GM18858 (cell line): ENCODE measurements at regions not wholly inside any gene's neighbourhood (a gene's known extent, or its start where the extent isn't known, plus 50 kb on each side); places are given as distances from the start of the nearest gene placed in this dataset.
"Not testable (repeated sequence)": the region's sequence is repeated elsewhere in the genome, so short reads cannot be mapped to it uniquely, and the experiment has no call there.

ENCODE experiments used
- ATAC-seq: cut with Tn5 transposase; IDR thresholded peaks from one replicate; pipeline ENCODE4 v1.9.1; 2021; ENCODE audit not compliant: unreplicated experiment

DNA sequence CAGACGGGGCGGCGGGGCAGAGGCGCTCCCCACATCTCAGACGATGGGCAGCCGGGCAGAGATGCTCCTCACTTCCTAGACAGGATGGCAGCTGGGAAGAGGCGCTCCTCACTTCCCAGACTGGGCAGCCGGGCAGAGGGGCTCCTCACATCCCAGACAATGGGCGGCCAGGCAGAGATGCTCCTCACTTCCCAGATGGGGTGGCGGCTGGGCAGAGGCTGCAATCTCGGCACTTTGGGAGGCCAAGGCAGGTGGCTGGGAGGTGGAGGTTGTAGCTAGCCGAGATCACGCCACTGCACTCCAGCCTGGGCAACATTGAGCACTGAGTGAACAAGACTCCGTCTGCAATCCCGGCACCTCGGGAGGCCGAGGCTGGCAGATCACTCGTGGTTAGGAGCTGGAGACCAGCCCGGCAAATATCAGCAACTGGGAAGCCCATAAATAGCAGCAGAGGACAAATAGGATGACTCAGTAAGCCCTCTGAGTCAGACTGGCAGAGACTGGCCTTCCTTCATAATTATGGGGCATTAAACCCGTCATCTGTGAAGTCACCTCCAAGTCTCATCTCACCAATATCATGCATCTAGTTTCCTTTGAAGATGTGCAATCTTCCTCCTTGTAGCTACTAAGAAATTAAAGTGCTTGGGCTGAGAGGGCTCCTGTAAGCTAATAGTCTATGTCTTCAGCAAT is 337.3 kb downstream of the GOLGA6L6 start:
- ATAC-seq, result not testable (repeated sequence)

DNA sequence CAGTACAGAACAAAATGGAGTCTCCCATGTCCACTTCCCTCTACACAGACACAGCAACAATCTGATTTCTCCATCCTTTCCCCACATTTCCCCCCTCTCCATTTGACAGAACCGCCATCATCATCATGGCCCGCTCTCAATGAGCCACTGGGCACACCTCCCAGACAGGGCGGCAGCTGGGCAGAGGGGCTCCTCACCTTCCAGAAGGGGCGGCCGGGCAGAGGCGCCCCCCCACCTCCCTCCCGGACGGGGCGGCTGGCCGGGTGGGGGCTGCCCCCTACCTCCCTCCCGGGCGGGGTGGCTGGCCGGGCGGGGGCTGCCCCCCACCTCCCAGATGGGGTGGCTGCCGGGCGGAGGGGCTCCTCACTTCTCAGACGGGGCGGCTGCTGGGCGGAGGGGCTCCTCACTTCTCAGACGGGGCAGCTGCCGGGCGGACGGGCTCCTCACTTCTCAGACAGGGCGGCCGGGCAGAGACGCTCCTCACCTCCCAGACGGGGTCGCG is 337.9 kb downstream of the GOLGA6L6 start:
- not testable (repeated sequence) for ATAC-seq

DNA sequence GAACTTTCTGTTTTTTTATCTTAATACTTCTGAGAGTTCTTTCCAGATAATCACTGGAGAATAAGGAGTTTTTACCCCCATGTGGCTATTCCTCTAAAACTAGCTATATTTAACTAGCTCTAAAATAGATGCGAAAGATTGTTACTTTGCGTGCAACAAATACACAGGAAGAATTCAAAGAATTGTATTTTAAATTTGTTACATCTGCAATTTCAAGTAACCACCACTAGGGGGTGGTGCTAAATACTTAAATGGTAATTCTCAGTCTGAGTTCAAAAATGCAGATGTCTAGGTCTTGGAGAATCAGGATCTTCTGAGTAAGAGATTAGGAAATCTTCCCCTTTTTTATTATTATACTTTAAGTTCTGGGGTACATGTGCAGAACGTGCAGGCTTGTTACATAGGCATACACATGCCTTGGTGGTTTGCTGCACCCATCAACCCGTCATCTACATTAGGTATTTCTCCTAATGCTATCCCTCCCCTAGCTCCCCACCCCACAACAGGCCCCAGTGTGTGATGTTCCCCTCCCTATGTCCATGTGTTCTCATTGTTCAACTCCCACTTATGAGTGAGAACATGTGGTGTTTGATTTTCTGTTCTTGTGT is 346.9 kb downstream of the GOLGA6L6 start:
- not testable (repeated sequence) for ATAC-seq

DNA sequence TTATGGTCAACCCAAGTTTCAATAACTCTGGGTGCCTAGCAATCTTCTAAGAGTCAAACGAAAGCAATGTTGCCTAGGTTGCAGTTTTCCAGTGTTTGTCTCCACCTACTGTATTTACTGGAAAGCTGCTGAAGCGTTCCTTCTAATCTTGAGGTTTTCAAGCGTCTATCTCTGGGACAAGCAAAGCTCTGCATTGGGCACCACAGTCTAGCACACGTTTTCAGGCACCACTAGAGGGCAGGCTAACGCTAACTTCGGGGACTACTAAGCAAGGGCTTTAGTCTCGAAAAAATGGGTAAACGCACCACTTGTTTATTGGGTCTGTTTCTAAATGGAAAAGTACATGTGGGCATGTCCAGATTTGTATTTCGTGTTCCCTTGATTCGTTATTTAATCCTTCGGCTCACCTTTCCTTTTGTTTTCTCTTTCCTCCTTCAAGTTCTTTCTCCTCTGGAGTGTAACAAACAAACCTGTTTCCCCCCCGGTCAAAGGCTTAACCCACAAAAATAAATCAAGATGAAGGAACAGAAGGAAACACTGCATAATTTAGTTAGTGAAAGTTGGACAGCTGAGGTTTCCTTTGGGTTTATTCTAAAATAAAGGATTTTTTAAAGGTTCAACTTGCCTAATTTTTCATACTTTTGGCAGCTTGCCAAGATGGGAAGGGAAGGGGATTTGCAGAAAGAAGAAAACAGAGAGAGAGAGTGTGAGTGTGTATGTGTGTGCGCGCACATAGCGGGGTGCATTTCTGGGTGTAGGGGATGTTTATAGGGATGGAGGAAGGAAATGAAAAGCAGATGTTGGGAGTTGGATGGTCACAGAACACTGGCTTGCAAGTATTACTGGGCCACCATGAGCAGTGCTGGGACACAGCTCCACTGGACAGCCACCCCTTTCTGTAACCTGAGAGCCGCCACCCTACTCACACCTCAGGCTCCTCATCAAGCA is 348.3 kb downstream of the GOLGA6L6 start:
- ATAC-seq, result not testable (repeated sequence)

DNA sequence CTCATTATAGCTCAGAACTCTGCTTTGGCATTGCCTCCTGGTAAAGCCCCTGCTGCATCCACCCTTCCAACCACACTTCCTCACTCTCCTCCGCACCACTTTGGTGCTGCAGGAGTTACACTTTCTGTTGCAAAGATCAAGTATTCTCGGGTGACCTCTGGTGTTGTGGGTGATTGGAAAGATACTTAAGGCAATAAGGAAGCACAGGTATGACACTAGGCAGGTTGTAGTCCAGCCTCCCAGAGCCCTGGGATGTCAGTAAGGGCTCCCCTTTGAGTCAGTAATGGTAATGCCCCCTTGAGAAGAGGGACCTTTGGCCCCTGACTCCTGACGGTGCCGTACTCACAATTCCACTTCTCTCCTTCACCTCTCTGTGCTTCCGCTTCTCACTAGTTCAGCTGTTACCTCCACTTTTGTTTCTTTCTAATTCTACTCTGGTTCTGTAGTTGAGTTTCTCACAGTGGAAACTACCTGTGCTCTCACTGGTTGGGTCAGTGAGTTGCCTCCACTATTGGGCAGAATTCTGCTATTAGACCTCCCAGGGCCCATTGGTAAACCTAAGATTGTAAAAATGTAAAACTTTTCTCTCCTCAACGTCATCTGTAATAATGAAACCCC is 350.0 kb downstream of the GOLGA6L6 start:
- ATAC-seq, result not testable (repeated sequence)

DNA sequence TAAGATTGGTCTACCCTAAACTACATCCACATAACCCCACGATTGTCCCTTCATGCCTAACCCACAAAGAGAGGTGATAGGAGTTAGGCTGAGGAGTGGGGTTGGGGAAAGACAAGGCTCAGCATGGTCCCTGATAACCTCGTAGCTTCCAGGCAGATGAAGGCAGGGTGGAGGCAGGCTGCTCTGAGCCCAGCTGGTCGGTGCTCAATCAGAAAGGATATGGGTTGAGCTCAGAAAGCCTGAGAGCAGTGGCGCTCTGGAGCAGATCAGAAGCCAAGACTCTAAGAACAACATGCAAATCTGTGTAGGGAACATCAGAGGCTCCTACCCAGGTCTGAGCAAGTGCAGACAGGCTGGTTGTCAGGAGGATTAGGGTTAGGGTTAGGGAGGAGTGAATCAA is 353.0 kb downstream of the GOLGA6L6 start:
- ATAC-seq, result not testable (repeated sequence)

DNA sequence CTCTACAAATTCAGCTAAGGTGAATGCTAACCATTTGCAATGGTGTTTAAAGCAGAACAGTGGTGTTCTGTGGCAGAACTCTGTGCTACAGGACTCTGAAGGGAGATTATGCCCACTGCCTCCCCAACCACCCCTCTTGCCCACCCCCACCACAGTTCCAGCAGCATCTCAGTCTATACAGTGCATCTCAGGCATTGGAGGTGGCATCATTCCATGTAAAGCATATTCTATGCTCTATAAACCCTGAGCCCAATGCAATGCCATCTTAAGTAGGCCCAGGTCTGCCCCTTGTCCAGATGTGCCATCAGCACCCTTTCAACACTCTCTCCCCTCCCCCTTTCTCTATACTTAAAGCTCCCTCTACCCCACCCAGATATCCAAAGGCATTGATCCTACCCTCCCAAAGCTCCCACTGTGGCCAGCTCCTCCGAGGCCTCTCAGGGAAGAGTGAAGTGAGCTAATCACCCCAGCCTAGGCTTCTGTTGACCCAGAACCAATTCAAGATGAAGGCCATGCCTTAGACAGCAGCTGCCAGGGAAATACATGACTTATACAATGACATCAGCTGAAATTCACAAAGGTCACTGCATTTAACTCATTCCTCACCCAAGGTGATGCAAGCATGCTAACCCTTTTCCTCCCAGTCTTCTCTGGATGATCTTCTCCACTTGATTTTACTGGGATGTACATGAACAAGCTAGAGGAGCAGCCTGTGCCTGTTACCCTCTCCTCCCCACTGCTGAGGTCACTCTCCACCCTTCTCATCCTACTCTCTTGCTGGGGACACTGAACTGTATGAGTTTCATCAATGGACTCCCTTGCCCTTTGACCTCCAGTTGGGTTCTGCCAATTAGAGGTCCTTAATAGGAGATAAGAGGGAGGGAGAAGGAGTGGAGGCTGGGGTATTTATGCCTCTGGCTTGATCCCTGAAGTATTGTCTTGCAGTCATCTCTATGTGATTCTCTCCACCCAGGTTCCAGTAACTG is 353.9 kb downstream of the GOLGA6L6 start:
- not testable (repeated sequence) for ATAC-seq

DNA sequence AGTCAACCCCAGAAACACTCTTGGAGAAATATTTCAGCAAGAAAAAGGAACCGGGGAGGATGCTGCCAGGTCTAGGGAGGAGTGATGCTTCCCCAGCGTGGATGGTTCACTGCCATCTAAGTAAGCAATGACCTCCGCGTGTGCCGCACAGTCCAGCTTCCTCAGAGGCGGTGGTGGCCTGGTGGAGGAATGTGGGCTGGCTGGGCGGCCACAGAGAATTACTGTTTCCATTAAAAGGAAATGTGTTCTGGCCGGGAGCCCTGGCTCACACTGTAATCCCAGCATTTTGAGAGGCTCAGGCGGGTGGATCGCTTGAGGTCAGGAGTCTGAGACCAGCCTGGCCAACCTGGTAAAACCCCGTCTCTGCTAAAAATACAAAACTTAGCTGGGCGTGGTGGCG is 356.7 kb downstream of the GOLGA6L6 start:
- not testable (repeated sequence) for ATAC-seq

DNA sequence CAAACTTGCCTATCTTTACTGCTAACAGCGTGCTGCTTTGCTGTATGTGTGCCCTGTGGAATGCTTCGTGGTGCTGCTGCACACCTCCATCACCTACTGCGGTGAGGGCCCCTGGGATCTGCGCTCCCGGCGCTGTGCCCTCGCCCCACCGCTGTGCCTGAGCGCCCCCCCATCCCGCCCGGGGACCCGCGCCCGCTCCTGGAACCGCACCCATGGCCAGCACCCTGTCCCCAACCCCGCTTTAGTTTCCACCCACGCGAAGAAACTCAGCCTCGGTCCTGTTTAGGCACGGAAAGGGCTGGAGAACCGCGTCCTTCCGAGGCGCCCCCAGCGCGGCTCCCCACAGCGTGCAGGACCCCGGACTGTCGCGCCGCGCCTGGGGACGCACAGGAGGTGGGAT is 373.4 kb downstream of the GOLGA6L6 start:
- ATAC-seq, result not testable (repeated sequence)

DNA sequence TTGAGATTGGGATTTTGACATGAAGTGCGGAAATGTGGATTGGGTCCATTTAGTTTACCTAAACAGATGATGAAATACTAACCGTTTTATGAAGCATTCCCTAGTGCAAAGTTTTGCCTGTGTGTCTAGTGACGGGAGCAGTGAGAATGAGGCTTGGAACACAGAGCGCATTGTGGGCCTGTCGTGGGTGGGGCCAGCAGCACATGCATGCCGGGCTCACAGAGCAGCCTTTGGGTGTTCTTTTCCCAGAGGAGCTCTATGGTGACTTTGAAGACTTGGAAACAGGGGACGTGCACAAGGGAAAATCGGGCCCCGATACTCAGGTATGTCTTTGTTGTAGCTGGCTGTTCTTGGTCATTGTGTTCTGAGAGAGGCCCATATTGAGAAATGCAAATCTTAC is 388.1 kb downstream of the GOLGA6L6 start:
- ATAC-seq, result not testable (repeated sequence)

DNA sequence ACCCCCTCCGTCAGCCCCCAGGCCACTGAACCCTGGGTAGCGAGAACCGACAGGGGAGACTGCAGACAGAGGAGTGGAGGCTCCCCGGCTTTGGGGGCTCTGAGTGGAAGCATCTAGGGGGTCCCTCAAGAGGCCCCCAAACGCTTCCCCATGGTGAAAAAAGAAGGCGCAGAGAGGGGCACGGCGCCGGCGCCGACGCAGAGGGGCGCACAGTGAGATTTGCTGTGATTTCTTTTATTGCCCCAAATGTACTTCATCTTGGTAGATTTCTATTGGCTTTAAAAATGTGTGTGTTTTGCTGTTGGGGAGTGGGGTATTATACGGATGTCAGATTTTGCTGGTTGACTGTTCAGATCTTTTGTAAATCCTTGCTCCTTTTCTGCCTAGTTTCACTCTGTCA is 392.9 kb downstream of the GOLGA6L6 start:
- not testable (repeated sequence) for ATAC-seq

DNA sequence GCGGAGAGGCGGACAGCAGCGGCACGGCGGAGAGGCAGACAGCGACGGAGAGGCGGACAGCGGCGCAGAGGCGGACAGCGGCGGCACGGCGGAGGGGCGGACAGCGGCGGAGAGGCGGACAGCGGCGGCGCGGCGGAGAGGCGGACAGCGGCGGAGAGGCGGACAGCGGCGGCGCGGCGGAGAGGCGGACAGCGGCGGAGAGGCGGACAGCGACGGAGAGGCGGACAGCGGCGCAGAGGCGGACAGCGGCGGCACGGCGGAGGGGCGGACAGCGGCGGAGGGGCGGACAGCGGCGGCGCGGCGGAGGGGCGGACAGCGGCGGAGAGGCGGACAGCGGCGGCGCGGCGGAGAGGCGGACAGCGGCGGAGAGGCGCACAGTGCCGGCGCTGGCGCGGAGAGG is 393.6 kb downstream of the GOLGA6L6 start:
- not testable (repeated sequence) for ATAC-seq

DNA sequence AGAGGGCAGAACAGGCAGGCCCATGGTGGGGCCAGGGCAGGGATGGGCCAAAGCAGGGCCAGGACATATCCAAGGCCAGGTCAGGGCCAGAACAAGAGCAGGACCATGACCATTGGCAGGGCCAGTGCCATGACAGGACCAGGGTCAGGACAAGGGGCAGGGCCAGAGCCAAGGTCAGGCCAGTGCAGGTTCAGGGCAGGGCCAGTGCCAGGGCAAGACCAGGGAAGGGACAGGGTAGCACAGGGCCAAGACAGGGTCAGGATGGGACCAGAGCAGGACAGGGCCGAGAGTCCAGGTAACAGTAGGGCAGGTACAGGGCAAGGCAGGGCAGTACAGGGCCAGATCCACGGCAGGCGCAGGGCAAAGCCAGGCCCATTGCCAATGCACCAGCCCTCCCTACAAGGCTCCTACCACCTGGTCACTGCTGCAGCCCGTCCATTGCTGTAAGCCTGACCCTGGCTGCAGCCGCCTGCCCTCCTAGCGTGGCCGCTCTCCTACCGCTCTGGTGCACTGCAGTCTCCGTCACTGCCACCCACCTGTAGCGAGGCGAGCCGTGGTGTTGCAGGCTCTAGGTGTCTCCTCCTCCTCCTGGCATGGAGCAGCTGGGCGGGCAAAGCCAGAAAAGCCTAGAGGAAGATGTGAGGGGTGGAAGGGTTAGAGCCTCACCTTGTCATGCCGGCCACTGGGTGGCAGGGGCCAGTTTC is 397.1 kb downstream of the GOLGA6L6 start:
- ATAC-seq, result not testable (repeated sequence)

DNA sequence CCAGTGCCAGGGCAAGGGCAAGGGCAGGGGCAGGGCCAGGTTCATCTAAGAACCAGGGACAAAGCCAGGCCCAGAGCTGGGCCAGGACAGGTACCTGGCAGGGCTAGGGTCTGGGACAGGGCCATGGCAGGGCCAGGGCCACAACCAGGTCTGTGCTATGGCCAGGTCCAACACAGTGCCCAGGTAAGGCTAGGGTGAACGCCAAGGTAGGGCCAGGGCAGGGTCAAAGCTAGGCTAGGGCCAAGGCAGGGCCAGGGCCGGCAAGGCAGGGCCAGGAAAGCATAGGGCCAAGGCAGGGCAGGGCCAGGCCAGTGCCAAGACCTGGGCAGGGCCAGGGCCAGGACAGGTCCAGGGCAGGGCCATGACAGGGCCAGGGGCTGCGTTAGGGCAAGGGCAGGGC is 398.7 kb downstream of the GOLGA6L6 start:
- not testable (repeated sequence) for ATAC-seq

DNA sequence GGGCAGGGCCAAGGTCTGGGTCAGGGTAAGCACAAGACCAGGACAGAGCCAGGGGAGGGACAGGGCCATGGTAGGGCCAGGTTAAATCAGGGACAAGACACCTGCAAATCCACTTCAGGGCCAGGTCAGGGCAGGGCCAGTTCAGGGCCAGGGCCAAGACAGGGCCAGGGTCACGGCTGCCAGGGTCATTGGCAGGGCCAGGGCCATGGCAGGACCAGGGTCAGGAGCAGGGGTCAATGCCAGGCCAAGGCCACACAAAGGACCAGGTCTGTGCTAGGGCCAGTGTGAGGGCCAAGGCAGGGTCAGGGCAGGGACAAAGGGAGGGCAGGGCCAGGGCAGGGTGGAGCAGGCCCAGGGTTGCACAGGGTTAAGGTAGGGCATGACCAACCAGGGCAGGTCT is 399.2 kb downstream of the GOLGA6L6 start:
- not testable (repeated sequence) for ATAC-seq

DNA sequence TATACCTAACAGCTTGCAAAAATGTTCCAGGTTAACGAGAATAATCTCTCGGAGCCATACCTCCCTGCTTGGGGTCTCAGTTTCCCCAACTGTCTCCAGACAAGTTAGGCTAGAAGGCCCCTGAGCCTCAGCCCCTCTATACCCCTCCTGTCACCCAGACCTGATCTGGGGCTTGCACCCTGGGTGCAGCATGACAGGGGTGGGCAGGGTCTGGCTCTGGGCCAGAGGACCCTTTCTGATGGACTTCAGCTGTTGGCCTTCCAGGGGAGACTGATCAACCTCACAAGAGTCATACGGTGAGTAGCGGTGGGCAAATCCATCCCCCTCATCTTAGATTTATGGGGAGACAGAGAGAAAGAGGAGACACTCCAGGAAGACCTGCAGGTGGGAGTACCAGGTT is 416.9 kb downstream of the GOLGA6L6 start:
- not testable (repeated sequence) for ATAC-seq

DNA sequence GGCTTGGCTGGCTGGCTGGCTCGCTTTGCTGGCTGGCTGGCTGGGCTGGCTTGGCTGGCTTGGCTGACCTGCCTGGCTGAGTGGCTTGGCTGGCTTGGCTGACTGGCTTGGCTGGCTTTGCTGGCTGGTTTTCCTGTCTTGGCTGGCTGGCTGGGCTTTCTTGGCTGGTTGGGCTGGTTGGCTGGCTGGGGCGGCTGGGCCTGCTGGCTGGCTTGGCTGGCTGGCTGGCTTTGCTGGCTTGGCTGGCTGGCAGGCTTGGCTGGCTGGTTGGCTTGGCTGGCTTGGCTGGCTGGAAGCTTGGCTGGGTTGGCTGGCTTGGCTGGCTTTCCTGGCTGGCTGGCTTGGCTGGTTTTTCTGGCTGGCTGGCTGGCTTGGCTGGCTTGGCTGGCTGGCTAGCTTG is 435.6 kb downstream of the GOLGA6L6 start:
- no peak for ATAC-seq

DNA sequence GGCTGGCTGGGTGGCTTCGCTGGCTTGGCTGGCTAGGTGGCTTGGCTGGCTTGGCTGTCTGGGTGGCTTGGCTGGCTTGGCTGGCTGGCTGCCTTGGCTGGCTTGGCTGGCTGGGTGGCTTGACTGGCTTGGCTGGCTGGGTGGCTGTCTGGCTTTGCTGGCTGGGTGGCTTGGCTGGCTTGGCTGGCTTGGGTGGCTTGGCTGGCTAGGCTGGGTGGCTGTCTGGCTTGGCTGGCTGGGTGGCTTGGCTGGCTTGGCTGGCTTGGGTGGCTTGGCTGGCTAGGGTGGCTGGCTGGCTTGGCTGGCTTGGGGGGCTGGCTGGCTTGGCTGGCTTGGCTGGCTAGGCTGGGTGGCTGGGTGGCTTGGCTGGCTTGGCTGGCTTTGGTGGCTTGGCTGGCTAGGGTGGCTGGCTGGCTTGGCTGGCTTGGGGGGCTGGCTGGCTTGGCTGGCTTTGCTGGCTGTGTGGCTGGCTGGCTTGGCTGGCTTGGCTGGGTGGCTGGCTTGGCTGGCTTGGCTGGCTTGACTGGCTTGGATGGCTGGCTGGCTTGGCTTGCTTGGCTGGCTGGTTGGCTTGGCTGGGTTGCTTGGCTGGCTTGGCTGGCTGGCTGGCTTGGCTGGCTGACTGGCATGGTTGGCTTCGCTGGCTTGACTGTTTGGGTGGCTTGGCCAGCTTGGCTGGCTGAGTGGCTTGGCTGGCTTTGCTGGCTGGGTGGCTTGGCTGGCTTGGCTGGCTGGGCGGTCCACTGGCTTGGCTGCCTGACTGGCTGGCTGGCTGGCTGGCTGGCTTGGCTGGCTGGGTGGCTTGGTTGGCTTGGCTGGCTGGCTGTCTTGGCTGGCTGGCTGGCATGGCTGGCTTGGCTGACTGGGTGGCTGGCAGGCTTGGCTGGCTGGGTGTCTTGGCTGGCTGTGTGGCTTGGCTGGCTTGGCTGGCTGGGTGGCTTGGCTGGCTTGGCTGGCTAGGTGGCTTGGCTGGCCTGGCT is 436.3 kb downstream of the GOLGA6L6 start:
- ATAC-seq, result not testable (repeated sequence)
